Left colon (tissue), 2 donors: ENCODE measurements at regions not wholly inside any gene's neighbourhood (a gene's known extent, or its start where the extent isn't known, plus 50 kb on each side); places are given as distances from the start of the nearest gene placed in this dataset.
"Not testable (repeated sequence)": the region's sequence is repeated elsewhere in the genome, so short reads cannot be mapped to it uniquely, and the experiment has no call there.

Experiments
- ATAC-seq: fragments of 200-7000 bp; cut with Tn5 transposase; one replicate; pipeline ENCODE4 v1.9.1; 2020; ENCODE audit warnings: mild to moderate bottlenecking, moderate library complexity
- DNase-seq, 2 donors: peaks; one replicate each; pipeline ENCODE4 v3.0.0-alpha.2; 2020
- intact Hi-C, 2 donors: fragments of 100-400 bp; cut with DNase I in 1 of 2; cut with micrococcal nuclease in 1 of 2; formaldehyde crosslinking; loops; one replicate each; pipeline versions ENCODE4 v1.11.2 to v1.14.0; 2022; cut with DNase I, micrococcal nuclease
- donor health status: DM: no; HTN: no; CAD: no.
- donor health status: DM: yes; HTN: yes; CAD: no.

DNA sequence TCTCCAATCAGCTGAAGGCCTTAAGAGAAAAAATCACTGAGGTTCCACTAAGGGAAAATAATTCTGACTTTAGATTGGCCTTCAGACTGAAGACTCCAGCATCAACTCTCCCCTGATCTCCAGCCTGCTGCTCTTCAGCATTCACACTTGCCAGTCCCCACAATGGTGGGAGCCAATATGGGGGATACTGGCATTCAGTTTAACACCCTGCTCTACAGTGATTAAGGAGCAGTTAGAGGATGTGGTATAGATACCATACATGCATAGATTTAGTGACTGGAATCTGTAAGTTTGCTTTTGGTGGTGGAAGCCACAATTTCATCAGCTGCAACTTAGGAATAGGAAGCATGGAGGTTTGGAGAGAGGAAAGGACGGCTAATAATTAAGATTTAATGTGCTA, 2017.7 kb upstream of the CDH6 start:
- DNase-seq (no peak), ATAC-seq (no peak)
- intact Hi-C loops, result no loop called here

DNA sequence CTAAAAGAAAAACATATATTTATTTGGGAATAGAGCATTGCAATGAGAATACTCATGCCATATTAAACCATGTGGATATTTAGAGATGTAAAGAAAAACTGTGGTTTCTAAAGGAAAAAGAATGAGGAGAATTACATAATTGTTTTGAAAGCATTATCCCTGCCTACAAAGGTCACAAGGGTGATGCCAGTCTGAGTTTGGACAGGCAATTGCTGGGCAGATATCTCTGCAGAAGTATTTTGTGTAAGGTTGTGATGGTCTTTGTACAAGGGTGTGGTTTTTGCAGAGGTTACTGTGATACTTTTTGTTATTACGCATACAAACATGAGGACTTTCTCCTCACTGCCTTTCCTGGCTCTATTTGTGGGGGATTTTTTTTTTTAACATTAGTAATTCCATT, 2022.9 kb upstream of the CDH6 start:
- ATAC-seq, result no peak
- DNase-seq, result no peak
- intact Hi-C loops, result no loop called here

DNA sequence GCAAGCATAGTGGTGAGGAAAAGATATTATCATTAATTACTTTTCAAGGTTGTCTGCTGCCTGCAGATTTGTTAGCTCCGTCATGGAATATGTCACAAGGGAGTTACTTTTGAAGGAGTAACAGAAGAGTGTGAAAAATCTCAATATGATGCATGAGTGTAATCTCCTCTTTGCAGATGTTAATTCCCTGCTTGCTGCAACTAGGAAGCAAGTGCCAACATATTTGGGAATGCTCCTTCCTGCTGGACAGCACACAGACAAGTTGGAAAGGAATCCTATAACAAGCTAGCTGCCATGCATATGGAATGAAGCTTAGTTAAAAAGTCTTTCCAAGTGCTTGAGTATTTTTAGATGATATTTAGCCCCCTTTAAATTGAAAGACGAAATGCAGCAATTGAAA, 2023.6 kb upstream of the CDH6 start:
- intact Hi-C loops, result no loop called here

DNA sequence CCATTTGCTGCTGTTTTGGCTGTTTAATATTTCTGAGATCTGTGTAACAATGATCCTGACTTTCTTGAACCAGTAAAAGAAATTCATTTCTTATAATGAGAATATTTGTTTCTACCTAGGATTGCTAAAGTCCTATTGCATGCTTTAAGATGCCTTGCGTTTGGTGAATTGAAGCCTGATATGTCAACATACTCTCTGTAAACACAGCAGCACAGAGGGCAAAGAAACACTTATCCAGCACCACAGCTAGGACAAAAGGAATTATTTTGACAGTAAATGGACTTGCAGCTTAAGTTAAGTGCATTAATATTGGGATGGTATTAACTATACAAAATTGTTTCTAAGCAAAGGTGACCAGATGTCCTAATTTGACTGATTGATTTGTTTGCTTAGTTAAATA, 2031.2 kb upstream of the CDH6 start:
- intact Hi-C loops, result no loop called here
- DNase-seq (no peak), ATAC-seq (no peak)

More for the DNA sequence above, 2023.6 kb upstream of the CDH6 start:
- no peak for DNase-seq
- ATAC-seq, result no peak

DNA sequence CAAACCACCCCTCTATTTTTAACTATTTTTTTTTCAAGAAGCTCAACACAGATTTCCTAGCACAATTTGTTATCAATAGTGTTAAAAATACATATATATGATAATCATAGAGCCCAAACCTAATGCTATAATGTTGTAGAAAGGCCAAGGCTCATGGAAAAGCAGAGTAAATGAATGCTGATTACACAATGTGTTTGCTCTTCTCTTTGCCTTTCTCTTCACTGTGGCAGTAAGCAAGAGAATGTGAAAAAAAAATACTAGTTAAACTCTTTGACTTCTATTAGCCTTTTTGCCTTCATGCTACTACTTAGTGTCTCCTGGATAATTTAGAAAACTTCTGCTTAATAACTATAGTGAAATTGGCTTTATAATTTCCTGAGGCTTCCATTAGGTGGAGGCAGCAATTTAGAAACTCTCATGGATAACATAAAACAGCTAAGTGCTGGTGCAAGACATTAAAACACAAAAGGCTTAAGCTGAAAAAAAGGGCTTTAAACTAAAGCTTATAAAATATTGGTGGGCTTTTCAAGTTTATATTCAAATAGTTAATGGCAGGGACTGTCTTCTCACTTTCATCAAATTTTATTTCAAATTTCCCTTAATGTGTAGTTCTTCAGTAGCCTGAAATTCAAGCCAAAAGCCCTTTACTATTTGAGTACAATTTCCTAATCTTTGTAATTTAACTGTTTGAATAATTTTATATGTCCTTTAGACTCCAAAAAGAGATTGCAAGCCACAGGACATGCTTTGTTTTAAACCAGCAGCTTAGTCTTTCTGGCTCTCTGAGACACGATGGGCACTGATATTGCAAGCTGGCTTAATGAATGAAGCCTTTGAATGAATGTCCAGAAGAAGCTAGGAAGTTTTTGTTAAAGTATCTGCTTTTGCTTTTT, 2031.8 kb upstream of the CDH6 start:
- no peak for DNase-seq
- ATAC-seq, result no peak
- intact Hi-C loops, result no loop called here

GRCh38 chr5:29157975-29158374, 2035.5 kb upstream of the CDH6 start:
- DNase-seq (no peak), ATAC-seq (no peak)
- intact Hi-C loops, result no loop called here

GRCh38 chr5:29150840-29151239, 2042.6 kb upstream of the CDH6 start:
- ATAC-seq, result no peak

GRCh38 chr5:29148581-29148980, 2044.9 kb upstream of the CDH6 start:
- intact Hi-C loops, result no loop called here
- no peak for DNase-seq
- no peak for ATAC-seq

More at GRCh38 chr5:29150840-29151239, 2042.6 kb upstream of the CDH6 start:
- intact Hi-C loops, result no loop called here
- no peak for DNase-seq

DNA sequence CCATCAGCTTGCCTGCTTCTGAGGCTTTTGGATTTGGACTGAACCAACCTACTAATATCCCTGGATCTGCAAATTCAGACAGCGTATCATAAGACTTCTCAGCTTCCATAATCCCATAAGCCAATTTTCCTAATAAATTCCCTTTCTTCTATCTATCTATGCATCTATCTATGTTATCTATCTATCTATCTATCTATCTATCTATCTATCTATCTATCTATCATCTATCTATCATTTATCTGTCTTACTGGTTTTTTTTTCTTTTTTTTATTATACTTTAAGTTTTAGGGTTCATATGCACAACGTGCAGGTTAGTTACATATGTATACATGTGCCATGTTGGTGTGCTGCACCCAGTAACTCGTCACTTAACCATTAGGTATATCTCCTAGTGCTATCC, 2045.4 kb upstream of the CDH6 start:
- no peak for ATAC-seq
- intact Hi-C loops, result no loop called here
- DNase-seq, result no peak

DNA sequence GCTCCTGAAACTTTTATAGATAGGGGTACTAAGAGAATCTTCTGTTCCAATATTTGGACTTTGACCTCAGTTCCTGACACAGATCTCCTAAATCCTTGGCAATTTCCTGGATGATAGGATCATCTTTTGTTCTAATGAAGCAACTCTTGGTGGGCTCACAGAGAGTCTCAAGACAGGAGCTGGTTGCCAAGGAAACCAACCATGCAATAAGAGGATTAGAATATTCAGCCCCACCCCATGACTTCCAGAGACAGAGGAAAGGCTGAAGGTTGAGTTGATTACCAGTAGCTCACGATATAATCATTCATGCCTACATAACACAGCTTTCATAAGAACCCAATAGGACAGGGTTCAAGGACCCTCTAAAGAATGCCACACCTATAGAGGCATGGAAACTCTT, 2050.2 kb upstream of the CDH6 start:
- ATAC-seq (no peak), DNase-seq (no peak)
- intact Hi-C loops, result no loop called here

DNA sequence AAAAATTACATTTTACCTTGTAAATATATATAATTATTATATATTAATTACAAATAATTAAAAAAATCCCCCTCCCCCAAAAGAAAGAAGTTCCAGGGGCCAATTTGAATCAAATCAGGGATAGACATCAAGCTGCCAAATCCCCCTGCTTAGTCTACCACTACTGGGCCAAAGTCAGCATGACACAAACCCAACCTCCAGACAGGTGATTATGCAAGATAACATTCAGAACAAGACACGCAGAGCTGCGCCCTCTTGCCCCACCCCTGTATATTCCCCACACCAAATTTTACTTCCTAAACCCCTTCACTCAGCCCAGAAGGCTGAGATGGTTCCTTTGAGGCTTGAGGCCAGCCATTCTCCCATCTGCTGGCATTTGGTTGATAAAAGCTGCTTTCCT, 2059.1 kb upstream of the CDH6 start:
- DNase-seq, result no peak
- intact Hi-C loops, result no loop called here

DNA sequence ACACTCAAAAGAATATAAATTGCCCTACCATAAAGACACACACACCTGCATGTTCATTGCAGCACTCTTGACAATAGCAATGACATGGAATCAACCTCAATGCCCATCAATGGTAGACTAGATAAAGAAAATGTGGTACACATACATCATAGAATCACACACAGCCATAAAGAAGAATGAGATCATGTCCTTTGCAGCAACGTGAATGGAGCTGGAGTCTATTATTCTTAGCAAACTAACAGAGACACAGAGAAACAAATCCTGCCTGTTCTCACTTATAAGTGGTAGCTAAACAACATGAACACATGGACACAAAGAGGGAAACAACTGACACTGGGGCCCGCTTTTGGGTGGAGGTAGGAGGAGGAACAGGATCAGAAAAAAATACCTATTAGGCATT, 2062.2 kb upstream of the CDH6 start:
- DNase-seq (no peak), ATAC-seq (no peak)
- intact Hi-C loops, result no loop called here

More for the DNA sequence above, 2059.1 kb upstream of the CDH6 start:
- ATAC-seq, result no peak

DNA sequence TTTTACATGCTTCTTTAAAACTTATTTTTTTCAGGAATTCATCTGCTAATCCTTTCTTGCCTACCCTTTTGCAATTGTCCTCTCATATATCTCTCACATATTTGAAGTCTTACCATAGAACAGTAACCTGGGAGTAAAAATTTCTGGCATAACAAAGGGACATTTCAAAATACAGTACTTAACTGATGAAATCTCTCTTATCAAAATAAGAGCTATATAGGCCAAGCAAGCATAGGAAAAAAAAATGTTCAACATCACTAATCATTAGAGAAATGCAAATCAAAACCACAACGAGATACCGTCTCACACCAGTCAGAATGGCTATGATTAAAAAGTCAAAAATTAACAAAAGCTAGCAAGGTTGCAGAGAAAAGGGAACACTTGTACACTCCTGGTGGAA, 2062.7 kb upstream of the CDH6 start:
- ATAC-seq (no peak), DNase-seq (no peak)
- intact Hi-C loops, result no loop called here

DNA sequence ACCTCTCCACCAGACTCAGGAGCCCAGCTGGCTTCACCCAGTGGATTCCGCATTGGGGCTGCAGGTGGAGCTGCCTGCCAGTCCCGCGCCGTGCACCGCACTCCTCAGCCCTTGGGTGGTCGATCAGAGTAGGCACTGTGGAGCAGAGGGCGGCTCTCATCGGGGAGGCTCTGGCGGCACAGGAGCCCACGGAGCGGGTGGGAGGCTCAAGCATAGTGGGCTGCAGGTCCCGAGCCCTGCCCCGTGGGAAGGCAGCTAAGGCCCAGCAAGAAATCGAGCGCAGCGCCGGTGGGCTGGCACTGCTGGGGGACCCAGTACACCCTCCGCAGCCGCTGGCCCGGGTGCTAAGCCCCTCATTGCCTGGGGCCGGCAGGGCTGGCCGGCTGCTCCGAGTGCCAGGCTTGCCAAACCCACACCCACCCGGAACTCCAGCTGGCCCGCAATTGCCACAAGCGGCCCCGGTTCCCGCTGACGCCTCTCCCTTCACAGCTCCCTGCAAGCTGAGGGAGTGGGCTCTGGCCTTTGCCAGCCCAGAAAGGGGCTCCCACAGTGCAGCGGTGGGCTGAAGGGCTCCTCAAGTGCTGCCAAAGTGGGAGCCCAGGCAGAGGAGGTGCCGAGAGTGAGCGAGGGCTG, 2065.8 kb upstream of the CDH6 start:
- intact Hi-C loops, ATAC-seq, DNase-seq: not testable (repeated sequence)

GRCh38 chr5:29126462-29126861, 2067.0 kb upstream of the CDH6 start:
- intact Hi-C loops, ATAC-seq, DNase-seq: not testable (repeated sequence)

DNA sequence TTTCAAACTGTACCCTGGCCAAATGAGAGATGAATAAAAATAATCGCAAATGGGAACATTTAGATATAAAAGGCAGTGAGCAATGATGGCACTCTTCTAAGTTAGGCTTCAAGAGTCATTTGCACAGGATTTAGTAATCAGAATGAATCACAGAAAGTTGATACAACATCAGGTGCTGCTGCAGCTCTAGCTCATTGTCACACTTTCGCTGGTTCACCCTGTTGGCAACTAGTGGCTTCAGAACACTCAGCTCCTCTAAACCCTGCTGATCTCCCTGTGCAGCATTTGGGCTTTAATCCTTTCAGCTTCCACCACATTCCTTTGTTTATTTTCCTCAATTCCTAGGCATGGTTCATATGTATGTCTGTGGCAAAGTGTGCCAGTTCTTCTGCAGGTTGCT, 2071.2 kb upstream of the CDH6 start:
- intact Hi-C loops, result no loop called here
- ATAC-seq (no peak), DNase-seq (no peak)

DNA sequence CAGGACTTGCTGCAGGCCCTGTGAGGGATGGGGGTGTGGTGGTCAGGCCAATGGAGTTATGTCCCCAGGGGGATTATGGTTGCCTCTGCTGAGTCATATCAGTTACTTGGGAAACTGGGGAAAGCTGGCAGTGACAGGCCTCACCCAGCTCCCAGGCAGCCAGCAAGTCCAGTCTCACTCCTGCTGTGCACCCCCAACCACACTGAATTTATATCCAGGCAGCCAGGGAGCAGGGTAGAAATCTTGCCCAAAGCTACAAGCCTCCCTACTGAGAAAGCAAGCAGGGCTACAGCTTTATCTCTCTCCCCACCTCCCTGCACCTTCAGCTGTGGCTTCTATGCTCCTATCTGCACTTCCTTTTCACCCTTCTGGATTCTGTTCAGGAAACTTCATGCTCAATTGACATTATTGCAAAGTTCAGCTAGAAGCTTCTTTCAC, 2076.0 kb upstream of the CDH9 start:
- no peak for ATAC-seq
- intact Hi-C loops, result no loop called here
- DNase-seq, result no peak

DNA sequence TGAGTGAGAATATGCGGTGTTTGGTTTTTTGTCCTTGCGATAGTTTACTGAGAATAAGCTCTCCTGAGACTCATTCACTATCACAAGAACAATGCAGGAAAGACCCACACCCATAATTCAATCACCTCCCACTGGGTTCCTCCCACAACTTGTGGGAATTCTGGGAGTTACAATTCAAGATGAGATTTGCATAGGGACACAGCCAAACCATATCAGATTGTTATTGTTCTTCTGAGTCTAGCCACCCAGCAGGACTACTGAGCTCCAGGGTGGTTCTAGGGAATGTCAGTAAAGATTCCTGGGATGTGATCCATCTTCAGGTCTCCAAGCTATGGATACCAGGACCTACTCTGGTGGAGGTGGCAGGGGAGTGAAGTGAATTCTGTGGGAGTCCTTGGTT, 2075.1 kb upstream of the CDH9 start:
- DNase-seq, result no peak
- intact Hi-C loops, result no loop called here

GRCh38 chr5:29099585-29099984, 2061.2 kb upstream of the CDH9 start:
- DNase-seq (no peak), ATAC-seq (no peak)
- intact Hi-C loops, result no loop called here

More for the DNA sequence above, 2075.1 kb upstream of the CDH9 start:
- ATAC-seq, result no peak

DNA sequence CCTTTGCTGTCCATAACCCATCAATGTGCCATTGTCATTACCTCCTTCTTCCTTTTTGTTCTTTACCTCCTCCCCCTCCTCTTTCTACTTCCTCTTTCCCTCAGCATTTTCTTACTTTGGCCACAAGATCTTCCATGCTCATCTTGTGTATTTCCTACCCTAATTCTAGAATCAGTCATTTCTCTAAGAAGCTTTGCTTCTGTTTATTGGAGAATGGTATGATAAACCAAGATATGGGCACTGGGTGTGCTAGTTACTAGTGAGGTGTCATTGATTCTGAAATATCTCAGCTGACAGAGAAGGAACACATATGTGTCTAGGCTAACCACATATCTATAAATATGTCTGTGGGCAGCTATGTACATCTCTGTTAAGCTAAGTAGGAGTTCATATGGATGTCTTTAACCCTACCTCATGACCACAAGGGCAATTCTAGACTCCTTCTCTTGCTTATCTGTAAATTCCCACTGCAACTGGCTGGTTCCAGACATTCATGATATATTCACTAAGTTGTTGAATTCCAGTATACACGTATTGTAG, 2051.3 kb upstream of the CDH9 start:
- intact Hi-C loops, result no loop called here
- ATAC-seq (no peak), DNase-seq (no peak)
